NOMO-1 (cell line): ENCODE measurements at regions not wholly inside any gene's neighbourhood (a gene's known extent, or its start where the extent isn't known, plus 50 kb on each side); places are given as distances from the start of the nearest gene placed in this dataset.
"Not testable (repeated sequence)": the region's sequence is repeated elsewhere in the genome, so short reads cannot be mapped to it uniquely, and the experiment has no call there.

ENCODE experiments used
- DNase-seq, 2 experiments: peaks; one replicate each; lab custom pipeline; 2025; ENCODE audit not compliant: unreplicated experiment in 2 of 2; lab: John Stamatoyannopoulos, UW

DNA sequence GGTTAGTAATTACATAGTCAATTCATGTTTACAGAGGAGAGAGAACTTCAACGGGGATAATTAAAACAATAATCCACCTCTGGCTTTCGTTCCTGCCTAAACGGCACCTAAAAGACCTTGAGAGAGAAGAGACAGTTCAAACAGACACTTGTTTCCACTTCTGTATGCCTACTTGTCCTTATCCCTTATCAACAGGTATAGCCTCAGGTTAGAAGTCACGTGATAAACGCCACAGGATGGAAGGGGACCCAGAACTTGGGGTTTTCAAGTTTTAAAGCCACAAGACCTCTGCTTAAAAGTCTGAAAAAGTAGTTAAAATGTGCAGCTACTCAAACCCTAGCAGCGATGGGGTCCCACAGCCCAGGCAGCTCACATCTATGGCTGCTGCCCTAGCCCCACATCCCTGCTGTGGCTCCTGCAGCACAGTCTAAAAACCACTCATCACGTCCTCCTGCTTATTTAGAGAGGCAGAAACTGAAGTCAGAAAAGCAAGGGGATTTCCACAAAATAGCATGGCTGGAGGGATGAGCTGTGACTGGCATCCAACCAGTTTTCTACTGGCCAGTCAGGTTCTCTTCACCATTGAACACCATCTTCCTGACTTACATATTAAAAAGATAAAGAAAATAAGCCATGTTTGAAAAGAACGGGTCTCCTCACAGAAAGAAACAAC, 51.2 kb upstream of the SEC16B start:
- DNase-seq = no peak

- DNase-seq = no peak
These were observed 52.1 kb upstream of the SEC16B start for GRCh38 chr1:178021950-178022349.

- no peak for DNase-seq
These were observed 53.3 kb upstream of the SEC16B start for GRCh38 chr1:178023181-178023618.

DNA sequence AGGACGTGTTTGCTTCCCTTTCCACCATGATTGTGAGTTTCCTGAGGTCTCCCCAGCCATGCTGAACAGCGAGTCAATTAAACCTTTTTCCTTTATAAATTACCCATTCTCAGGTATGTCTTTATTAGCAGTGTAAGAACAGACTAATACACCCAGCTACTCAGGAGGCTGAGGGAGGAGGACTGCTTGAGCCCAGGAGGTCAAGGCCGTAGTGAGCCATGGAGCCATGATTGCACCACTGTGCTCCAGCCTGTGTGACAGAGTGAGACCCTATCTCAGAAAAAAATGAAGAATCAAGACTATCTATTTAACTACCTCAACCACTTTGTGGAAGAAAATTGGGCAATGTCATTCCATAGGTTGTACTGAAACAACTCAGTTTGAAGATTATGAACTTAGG, 54.6 kb upstream of the SEC16B start:
- no peak for DNase-seq

DNA sequence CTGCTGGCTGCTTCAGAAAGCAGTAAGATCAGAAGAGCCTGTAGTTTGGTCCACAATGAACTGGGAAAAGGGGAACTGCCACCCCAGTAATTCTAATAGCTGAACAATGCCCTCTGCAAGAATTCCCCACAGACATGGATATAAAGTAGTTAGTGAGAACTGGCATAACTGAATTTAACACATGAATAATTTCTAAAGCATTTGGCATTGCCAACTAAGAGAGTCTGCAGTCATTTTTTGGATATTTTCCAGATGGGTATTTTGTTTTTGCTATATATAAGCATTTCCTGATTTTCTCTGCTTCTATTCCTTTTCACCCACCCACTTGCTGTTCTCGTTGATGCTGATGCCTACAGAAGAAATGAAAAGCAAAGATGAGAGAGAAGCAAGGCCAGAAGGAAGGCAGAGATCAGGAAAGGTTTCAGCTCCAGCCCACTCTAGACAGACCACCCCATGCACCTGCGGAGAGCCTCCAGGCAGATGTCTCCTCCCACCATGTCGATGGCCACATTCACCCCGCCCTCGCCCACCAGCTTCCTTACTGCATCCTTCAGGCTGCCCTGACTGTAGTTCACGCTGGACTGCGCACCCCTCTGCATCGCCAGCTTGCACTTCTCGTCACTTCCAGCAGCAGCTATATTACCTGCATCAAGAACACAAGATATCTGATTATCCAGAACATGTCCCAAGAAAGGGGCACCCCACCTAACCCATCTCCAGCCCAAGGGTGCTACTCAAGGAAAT, 55.9 kb upstream of the SEC16B start:
- no peak for DNase-seq

- DNase-seq = no peak
These were observed 59.1 kb upstream of the SEC16B start for GRCh38 chr1:178028841-178029481.

- DNase-seq = no peak
These were observed 60.6 kb upstream of the SEC16B start for GRCh38 chr1:178030467-178030866.

GRCh38 chr1:178031856-178032320, 62.0 kb upstream of the RASAL2 start:
- DNase-seq = peak in 1 of 2 experiments; percentile 52

DNA sequence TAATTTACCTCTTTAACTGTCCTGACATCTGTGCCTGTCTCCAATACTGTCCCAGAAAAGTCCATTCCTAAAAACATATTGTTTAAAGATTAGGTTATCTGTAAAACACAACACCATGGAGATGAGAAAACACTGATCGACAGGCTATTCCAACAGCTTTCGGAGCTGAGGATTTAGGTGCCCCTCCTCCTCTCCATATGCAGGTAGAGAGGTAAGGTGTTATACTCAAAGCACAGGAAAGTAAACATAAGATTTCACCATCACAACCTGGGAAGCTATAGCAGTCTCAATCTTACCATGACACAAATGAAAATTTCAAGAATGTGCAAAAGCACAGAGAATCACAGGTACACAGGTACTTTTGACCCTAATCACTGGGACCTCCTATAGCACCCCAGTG, 60.9 kb upstream of the RASAL2 start:
- no peak for DNase-seq

DNA sequence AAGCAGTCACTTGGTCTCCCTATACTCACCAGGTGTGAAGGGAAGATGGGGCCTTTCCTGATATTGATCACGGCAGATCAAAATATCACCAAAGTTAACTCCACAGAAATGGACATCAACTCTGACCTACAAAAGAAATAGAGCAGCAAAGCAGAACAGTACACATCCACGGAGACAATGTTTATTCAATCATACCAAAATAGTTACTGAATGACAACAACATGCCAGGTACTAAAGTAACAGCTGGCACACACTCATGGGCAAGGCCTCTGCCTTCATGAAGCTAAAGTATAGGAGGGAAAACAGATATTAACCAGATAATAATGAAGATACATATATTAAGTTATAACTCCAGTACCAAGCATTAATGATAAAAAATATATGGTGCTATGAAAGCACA, 59.2 kb upstream of the RASAL2 start:
- DNase-seq = no peak

- DNase-seq = no peak
These were observed 57.8 kb upstream of the RASAL2 start for GRCh38 chr1:178036090-178036489.

- DNase-seq = peak; percentile 76 to 91
These were observed 56.2 kb upstream of the RASAL2 start for GRCh38 chr1:178037510-178038253.

GRCh38 chr1:178038372-178038771, 55.5 kb upstream of the RASAL2 start:
- peak in 1 of 2 experiments; percentile 12 for DNase-seq

DNA sequence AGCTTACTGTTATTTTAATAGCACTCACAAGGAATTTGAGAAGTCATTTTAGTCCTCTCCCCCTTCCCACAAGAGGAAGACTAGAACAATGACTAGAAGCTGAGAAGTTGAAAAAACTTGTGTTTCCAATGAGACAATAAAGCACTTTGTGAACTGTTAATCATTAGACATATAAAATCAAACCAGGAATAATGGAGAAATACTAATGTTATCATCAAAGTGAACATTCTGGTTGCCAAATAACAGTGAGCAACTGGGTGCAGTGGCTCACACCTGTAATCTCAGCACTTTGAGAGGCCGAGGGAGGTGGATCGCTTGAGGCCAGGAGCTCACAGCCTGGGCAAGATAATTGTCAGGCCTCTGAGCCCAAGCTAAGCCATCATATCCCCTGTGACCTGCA, 54.0 kb upstream of the RASAL2 start:
- DNase-seq = no peak

GRCh38 chr1:178043940-178044339, 50.0 kb upstream of the RASAL2 start:
- DNase-seq = not testable (repeated sequence)
